ENCODE measurements at regions not wholly inside any gene's neighbourhood (a gene's known extent, or its start where the extent isn't known, plus 50 kb on each side); places are given as distances from the start of the nearest gene placed in this dataset.

GRCh38 chr10:120735315-120735714 lies 115.8 kb upstream of the WDR11 start:
- Histone ChIP-seq H3K27me3 (replicated peaks in 1 of 7) (peaks cover 0 to 16% (median 0%) of the 10 kb centered on the region in 7 donors), H3K4me1 (no peaks in the 10 kb centered on the region), H3K27ac (no peak overlapping the region), H3K36me3 (no peaks in the 10 kb centered on the region), H3K9me3 (no peaks in the 10 kb centered on the region), H3K4me3 (no peak overlapping the region)
- 86 to 94% (median 90%) methylated on average over 5 of the region's 5 CpGs for WGBS, 5 donors
- intact Hi-C loops (cut with DNase I; ENCODE audit: low total_unique reads), result no loop called here
- no peak for TF ChIP-seq CTCF (IDR thresholded peaks at IDR 0.05 in 8 of 11, conservative IDR thresholded peaks at IDR 0.05 in 3 of 11)
- no peak for TF ChIP-seq POLR2A (IDR thresholded peaks at IDR 0.05)
- TF ChIP-seq POLR2AphosphoS5 (IDR thresholded peaks at IDR 0.05), result no peak
- DNase-seq, result no peak

- intact Hi-C loops (cut with DNase I; ENCODE audit: low total_unique reads), result no loop called here
- Histone ChIP-seq H3K4me1 (no peaks in the 10 kb centered on the region), H3K36me3 (no peaks in the 10 kb centered on the region), H3K27me3 (replicated peaks in 1 of 7) (peaks cover 0 to 16% (median 0%) of the 10 kb centered on the region in 7 donors), H3K9me3 (no peaks in the 10 kb centered on the region), H3K27ac (no peak overlapping the region), H3K4me3 (no peak overlapping the region)
- TF ChIP-seq CTCF (IDR thresholded peaks at IDR 0.05 in 8 of 11, conservative IDR thresholded peaks at IDR 0.05 in 3 of 11) (peak; percentile 8 to 66 (median 55)), POLR2AphosphoS5 (IDR thresholded peaks at IDR 0.05) (no peak), POLR2A (IDR thresholded peaks at IDR 0.05) (no peak)
- DNase-seq, result no peak
- WGBS, 5 donors, result 45 to 51% (median 50%) methylated on average over 5 of the region's 5 CpGs
These were observed 115.3 kb upstream of the WDR11 start for GRCh38 chr10:120735773-120736371.

GRCh38 chr10:120736377-120736776 lies 114.8 kb upstream of the WDR11 start:
- TF ChIP-seq CTCF (IDR thresholded peaks at IDR 0.05 in 8 of 11, conservative IDR thresholded peaks at IDR 0.05 in 3 of 11) (no peak), POLR2A (IDR thresholded peaks at IDR 0.05) (no peak), POLR2AphosphoS5 (IDR thresholded peaks at IDR 0.05) (no peak)
- 62 to 81% (median 67%) methylated on average over 4 of the region's 4 CpGs for WGBS, 5 donors
- H3K27me3 ChIP-seq (replicated peaks in 1 of 7), result peaks cover 0 to 16% (median 0%) of the 10 kb centered on the region in 7 donors
- no peak overlapping the region for H3K4me3 ChIP-seq
- no peaks in the 10 kb centered on the region for H3K36me3 ChIP-seq
- intact Hi-C loops (cut with DNase I; ENCODE audit: low total_unique reads), result no loop called here
- no peaks in the 10 kb centered on the region for H3K9me3 ChIP-seq
- no peak for DNase-seq
- H3K27ac ChIP-seq, result no peak overlapping the region
- no peaks in the 10 kb centered on the region for H3K4me1 ChIP-seq

GRCh38 chr10:120738658-120739057 lies 112.5 kb upstream of the WDR11 start:
- Histone ChIP-seq H3K27me3 (replicated peaks in 1 of 7) (peaks cover 0 to 16% (median 0%) of the 10 kb centered on the region in 7 donors), H3K27ac (no peak overlapping the region), H3K4me3 (no peak overlapping the region), H3K4me1 (no peaks in the 10 kb centered on the region), H3K9me3 (no peaks in the 10 kb centered on the region), H3K36me3 (no peaks in the 10 kb centered on the region)
- 60 to 89% (median 79%) methylated on average over 3 of the region's 3 CpGs for WGBS, 5 donors
- no peak for DNase-seq
- TF ChIP-seq CTCF (IDR thresholded peaks at IDR 0.05 in 8 of 11, conservative IDR thresholded peaks at IDR 0.05 in 3 of 11) (no peak), POLR2AphosphoS5 (IDR thresholded peaks at IDR 0.05) (no peak), POLR2A (IDR thresholded peaks at IDR 0.05) (no peak)
- intact Hi-C loops (cut with DNase I; ENCODE audit: low total_unique reads), result no loop called here

All from spleen (tissue), 11 donors.